NCI-H510A treated with DMSO at 0.1 percent for 48 hours (cell line): ENCODE measurements at regions not wholly inside any gene's neighbourhood (a gene's known extent, or its start where the extent isn't known, plus 50 kb on each side); places are given as distances from the start of the nearest gene placed in this dataset.
"Not testable (repeated sequence)": the region's sequence is repeated elsewhere in the genome, so short reads cannot be mapped to it uniquely, and the experiment has no call there.

Source experiments
- DNase-seq: peaks from one replicate; lab custom pipeline; 2025; lab: John Stamatoyannopoulos, UW

DNA sequence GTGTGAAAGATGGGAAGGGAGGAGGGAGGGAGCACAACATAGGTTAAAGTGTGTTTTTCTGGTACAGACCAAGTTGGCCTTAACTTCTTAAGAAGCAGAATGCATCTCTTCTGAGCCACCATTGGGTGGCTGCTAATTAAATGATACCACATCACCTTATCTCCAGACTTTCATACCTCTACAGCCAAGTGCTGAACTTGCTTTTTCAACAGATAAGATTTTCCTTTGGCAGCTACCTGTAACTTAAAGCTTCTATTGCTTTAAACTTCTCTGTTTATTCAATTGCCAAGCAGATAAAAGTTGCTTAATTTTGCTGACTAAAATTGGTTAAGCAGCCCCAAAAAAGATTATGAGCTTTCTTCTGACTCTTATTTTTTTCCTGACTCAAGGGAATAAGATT, 292.4 kb upstream of the SGO1 start:
- no peak for DNase-seq

DNA sequence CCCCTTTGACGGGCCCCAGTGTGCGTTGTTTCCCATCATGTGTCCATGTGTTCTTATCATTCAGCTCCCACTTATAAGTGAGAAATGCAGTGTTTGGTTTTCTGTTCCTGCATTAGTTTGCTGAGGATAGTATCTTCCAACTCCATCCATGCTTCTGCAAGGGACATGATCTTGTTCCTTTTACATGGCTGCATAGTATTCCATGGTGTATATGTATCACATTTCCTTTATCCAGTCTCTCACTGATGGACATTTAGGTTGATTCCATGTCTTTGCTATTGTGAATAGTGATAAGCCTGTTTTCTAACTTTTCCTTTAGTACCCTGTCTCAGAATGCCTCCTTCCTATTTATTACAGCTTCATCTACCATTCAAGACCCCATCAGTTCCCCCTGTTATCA, 278.2 kb upstream of the SGO1 start:
- not testable (repeated sequence) for DNase-seq

DNA sequence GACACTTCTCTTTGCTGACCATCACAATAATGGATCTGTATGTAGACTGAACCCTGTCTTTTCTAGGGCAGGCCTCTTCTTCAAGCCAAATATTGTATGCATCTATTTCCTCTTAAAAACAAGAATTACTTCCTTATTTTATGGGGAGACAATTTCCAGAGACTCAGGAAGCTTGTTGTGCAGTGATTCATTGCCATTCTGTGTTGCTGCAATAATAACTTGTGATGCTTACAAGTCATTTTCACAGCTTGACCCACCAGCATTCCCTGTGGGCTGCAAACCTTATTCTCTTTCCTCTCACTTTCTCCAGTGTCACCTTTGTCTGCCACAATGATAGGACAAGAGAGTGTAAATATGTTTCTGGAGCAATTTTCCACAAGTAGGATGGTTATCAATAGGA, 276.7 kb upstream of the SGO1 start:
- no peak for DNase-seq

DNA sequence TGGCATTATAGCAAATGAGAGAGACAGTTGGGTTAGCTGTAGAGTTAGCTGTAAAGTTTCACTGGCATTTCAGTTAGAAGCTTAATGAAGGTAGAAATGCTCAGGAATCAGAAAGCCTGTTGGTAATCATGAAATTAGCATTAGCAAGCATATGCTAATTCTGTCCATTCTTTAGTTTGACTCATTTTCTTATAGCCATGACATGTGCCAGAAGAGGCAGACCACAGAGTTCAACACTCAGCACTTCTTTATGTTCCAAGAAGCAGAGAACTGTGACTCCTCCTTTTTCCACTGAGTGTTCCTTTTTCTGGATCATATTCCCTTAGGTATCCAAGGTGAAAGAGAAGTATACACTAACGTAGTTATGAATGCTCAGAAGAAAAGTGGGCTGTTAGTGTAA, 276.2 kb upstream of the SGO1 start:
- no peak for DNase-seq

DNA sequence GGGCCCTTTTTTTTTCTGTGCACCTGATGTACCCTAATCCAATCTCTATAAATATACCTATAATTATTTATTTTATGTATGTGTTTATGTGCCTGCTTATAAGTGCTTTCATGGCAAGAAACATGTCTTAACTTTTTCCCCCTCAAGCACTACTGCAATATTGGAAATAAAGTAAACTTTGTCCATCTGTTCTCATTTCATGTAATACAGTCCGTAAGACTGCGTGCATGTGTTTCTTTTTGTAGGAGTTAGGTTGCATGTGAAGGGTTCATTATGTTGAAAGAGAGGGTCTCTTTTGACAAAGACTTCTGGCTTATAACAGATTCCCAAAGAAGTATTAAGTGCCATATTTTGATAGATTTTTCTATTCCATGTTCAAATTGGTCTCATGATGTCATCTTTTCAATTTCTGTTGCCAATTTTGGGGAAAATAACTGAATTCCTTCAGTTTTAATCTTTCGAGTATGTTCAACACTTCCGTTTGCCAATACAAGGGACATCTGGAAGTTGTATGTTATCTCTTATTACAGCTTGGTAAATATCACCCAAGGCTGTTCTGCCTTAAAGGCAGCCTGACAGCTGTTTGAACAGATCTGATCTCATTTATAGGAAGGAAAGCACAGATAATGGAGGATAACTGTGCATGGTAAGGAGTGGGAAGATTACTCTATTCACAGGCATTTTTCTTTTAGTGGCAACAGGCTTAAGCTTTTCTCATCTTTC, 273.1 kb upstream of the SGO1 start:
- DNase-seq = no peak

DNA sequence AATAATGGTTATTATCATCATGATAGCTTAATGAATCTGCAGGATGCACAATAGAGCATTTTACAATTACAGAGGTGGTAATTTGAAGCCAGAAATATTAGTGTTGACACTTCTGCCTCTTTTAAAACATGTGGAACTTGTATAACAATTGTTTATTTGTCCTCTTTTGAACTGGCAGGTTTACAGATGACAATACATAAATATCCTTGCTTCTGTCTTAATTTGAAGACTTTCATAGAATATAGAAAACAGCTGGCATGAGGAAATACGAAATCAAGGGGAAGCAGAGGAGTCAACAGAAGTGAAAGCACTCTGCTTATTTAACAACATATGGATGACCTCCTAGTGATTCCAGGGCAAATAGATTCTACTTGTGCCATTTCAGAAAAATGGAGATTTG, 270.5 kb upstream of the SGO1 start:
- no peak for DNase-seq

DNA sequence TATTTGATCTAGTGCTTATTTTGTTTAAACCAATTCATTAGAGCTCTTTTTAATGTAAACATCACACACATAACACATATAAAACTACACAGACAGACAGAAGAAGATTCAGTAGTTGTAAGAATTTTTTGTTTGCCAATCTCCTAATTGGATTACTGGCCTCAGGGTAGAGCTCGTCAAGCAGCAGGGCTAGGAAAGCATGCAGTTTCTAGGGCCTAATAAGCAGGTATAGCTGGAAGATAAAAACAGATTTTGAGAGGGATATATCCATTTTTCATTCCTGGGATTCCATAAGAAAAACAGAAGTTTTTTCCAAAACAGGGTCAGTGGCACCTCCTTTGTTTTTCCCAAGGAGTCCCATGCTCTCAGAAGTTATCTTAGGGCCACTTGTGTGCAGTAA, 265.2 kb upstream of the SGO1 start:
- no peak for DNase-seq

DNA sequence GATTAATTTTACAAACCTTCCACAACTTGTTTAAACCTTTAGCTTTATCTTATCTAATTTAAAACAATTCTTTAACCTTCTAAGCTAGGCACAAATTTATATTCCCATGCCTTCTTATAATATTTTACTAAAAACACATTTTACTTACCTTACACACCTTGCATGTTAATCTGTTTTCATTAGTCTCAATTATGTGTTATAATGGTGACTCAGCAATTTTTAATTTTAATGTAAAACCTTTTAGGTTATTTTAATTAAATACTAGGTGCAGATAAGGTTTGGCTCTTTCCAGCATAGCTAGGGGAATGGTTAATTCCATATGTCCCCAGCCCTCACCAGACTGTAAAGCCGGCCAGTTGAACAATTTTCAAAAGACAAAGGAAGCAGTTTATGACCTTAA, 264.6 kb upstream of the SGO1 start:
- DNase-seq = no peak

DNA sequence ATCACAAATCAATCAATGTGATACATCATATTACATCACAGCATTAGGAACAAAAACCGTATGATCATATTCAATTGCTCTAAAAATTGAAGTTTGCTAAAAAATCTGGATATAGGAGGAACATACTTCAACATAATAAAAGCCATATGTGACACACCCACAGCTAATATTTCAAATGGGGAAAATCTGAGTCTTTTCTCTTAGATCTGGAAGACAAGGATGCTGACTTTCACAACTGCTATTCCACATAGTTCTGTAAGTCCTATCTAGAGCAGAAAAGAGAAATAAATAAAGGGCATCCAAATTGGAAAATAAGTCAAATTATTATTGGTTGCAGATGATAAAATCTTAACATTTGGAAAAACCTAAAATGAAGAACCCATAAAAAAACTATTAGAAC, 256.8 kb upstream of the SGO1 start:
- no peak for DNase-seq

DNA sequence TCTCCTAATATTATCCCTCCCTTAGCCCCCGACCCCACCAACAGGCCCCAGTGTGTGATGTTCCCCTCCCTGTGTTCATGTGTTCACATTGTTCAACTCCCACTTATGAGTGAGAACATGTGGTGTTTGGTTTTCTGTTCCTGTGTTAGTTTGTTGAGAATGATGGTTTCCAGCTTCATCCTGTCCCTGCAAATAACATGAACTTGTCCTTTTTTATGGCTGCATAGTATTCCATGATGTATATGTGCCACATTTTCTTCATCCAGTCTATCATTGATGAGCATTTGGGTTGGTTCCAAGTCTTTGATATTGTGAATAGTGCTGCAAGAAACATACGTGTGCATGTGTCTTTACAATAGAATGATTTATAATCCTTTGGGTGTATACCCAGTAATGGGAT, 241.3 kb upstream of the SGO1 start:
- not testable (repeated sequence) for DNase-seq

DNA sequence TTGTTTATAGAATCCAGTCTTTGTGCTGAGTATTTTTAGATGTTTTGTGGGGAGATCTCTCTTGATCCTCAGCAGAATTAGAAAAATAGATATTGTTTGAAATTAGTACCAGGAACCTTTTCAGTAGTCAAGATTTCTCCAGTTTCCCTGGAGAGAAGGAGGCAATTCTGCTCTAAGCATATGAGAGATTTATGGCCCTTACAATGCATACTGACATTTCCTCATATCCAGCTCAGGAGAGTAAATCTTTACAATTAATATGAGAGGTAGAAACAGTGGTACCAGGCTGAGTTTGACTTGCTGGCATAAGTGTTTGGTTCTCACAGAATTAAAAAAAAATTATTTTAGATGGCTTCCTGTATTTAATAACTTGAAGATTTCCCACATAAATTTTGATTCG, 239.1 kb upstream of the SGO1 start:
- DNase-seq = no peak

DNA sequence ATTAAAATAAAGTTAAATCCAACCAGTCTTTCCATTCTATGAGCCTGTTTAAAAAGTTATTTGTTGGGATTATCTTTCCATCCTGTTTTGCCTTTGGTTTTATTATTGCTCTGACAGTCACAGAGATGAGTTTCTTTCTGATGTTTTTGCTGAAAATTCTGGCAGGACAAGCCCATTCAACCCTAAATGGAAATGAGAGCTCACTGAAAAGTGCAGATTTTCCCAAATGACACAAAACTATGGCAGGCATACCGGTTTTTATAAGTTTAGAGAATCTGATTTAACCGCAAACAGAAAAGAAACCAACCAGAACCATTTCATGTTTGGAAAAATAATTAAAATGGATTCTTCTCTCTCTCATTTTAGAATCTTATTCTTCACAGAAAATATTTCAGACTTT, 238.1 kb upstream of the SGO1 start:
- no peak for DNase-seq

DNA sequence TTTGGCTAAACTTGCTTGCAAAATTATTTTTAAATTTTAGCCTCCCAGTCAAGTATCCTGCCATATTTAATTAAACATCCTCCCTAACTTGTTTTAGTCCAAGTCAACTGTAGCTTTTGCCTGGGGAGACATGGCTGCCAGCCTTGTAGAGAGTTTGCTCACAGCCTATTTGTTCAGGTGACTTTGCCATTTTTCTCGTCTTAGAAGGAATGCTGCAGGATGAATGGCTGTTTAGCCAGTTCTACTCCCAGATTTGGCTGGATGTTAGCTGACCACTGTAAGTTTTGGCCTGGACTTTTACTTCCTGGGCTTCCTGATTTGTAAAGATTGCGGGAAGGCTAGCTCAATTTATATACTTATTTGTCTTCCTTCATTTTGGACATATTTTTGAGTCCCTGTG, 236.4 kb upstream of the SGO1 start:
- no peak for DNase-seq

DNA sequence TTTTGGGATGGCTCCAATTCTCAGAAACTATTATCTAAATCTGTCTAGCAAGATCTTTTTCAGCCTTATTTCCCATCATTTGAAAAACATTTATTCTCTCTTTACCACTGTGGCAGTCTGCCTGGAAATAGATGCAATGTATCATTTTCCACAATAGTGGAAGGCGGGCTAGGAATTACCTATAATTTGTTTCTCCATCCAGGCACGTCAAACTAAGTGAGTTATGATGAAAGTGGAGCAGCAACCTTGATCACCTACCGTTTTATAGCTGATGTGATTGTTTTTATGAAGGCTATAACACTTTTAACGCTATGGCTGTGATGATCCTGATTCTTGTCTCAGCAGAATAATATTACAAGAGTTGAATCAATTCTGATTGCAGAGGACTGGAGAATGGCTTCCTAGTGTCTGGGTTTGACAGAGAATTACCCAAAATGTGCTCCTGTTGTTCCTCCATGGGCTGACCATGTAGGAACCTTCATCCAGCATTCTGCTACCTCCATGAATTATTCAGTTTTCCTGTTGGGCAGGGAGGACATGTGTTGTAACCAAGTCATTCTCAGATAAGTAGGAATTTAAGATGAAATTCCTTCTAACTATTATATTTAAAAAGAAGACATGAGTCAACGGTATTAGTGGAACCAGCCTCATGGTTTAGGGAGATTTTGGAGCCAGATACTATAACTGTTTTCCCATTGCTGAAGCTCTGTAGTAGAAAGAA, 231.5 kb upstream of the SGO1 start:
- no peak for DNase-seq

DNA sequence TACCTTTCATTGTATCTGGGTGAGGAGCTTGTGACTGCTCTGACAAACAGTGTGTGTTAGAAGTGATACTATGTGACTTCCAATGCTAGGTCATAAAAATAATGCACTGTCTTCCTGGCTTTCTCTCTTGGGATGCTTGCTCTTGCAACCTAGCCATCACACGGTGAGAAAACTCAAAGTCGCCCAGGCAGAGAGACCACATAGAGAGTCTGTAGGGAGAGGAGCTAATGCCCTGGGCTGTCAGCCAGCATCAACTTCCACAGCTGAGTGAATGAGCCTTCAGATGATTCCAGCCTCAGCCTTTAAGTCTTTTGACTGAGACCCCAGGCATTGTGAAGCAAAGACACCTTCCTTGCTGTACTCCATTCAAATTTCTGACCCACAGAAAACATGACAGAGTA, 220.6 kb upstream of the SGO1 start:
- DNase-seq = no peak

DNA sequence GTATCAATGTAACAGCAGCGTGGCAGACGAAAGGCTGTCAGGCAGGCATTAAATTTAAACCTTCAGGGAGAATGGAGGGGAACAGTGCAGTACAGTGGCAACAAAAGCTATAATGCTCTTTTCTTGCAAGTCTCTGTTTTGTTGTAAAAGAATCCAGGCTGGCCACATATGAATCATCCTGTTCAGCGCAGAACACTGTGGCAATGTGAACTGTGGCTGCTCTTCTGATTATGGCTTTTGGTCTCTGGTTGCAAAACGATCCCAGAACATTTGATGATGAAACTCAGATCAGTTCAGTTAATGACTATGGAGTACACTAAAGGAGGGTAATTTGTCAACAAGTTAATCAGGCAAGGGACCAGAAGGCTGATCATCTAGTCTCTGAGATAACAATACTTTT, 219.7 kb upstream of the SGO1 start:
- no peak for DNase-seq

DNA sequence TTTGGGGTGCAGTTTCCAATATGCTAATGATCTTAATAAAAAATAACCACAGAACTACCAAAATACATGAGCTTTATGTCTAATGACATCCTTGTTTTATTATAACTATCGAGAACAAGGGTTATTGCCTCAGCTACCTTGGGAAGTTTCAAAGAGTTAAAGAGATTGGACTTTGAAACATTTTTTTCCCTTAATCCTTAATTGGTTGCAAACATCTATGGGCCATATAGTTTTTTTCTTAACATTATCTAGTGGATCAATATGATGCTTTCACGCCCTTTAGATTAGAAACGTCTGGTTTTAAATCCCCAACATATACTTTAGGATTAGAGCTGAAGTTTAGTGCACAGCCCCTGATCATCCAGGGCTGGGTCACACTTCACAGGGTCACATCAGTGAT, 219.2 kb upstream of the SGO1 start:
- no peak for DNase-seq

DNA sequence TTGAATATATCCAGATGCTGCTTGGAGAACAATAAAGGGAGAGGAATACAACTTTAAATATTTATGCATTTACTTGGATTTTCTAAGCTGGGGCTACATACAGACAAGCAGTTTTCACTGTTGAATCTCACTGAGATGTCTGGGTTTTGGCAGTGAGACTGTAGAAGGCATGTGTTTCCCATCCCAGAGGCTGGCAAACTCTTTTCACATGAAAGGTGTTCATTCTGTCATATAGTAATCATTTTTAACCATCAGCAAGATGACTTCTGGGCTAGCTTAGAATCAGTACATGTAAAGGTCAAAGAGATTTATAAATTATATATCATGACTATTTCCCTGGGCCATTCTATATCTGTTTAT, 218.7 kb upstream of the SGO1 start:
- DNase-seq = no peak

DNA sequence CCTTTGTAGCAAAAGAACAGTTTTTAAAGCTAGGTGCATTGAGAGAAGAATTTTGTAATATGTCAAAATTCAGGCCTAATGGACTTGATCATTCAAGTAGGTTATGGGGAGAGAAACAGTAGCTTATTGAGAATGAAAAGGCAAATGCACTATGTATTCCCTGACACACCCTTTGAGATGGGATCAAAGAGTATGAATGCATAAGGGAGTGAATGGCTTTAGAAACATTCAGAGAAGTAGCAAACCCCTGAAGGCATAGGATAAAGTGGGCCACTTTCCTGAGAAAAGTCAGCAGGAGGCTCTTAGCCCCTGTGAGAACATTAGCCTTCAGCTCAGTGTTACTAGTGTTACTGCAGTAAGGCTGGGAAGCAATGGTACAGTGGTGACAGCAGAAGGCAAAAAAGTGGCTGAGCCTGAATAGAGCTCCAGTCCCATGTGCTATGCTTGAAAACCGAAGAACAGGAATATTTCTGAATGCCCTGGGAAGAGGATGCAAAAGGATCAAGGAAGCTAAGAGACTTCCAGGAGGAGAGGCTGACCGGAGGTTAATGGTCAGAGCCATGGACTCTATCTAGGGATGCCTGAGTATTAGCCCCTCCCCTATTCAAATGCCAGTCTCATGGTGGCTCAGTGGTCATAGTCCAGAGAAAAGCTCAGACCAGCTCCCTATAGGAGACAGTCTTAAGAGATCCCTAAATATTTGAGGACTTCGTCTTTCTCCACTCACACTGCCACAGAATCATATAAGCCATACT, 218.2 kb upstream of the SGO1 start:
- no peak for DNase-seq

DNA sequence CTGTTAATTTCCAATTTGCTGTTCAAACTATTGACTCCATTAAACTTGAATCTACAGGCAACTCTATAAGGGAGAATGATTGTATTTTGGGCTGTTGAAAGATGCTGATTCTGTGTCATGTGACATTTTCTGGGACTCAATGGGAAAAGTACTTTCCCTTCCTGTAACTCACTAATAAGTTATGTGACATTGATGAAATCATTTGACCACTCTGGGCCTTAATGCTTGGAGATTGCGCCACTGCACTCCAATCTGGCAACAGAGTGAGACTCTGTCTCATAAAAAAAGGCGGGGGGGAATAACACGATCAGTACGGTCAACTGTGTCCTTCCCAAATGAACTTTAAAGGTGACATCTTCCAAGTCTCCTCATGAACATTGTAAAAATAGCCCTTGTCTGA, 215.2 kb upstream of the SGO1 start:
- no peak for DNase-seq

DNA sequence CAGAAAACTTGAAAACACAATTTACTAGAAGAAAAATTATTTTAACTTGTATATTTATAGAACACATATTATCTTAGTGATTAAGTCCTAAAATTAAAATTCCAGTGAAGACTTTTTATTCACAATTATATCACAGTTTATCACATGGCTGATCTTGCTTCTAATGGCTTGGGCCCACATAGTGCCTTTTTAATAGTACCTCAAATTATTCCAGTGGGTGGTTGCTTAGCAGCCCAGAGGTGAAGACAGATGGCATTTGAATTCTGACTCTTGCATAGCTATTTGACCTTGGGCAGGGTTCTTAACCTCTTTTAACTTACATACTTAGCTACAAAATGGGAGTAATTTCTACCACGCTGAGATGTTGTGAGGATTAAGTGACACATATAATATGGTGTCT, 214.7 kb upstream of the SGO1 start:
- DNase-seq = no peak

DNA sequence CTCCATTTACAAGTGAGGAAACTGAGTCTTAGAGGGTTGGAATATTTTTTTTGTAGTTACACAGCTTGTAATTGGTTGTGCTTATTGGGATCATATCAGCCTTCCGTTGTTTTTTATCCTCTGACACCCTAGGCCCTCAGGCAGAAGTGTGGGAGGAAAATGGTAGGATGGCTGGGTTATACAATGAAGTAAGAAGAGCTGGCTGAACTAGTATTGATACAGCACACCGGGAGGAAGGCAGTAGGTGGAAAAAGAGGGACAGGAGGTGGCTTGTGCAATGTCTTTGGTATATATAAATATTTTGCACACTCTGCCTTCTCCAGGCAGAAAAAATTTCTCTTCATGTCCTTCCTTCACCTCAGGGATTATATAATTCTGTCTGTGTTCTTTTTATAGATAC, 214.3 kb upstream of the SGO1 start:
- DNase-seq = no peak

DNA sequence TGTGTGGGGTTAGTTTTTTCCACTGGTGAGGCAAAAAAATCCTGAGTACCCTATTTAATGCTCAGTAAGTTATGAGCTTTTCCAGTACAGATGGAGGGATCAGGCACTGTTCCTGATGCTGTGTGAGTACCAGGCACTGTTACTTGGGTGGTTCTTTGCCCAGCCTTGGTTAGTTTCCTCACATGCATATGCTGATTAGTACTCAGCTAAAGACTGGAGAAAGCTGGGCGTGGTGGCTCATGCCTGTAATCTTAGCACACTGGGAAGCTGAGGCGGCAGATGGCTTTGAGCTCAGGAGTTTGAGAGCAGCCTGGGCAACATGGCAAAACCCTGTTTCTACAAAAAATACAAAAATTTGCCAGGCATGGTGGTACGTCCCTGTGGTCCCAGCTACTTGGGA, 210.3 kb upstream of the SGO1 start:
- no peak for DNase-seq
